Smooth muscle cell (in vitro differentiated cells): ENCODE measurements at regions not wholly inside any gene's neighbourhood (a gene's known extent, or its start where the extent isn't known, plus 50 kb on each side); places are given as distances from the start of the nearest gene placed in this dataset.

Experiments
- DNase-seq: peaks from one replicate; lab custom pipeline; 2025; ENCODE audit not compliant: unreplicated experiment; lab: John Stamatoyannopoulos, UW
- H2AFZ ChIP-seq: fragments of 200-600 bp; sonication (generic); 2 replicates; pipeline ENCODE4 v1.6.0; 2016; ENCODE audit warnings: antibody characterized with exemption, low read depth, mild to moderate bottlenecking
- H3F3A ChIP-seq: fragments of 200-600 bp; sonication (generic); 2 replicates; pipeline ENCODE4 v1.6.0; 2017; ENCODE audit warnings: antibody characterized with exemption, low read depth
- H3K27ac ChIP-seq: fragments of 200-600 bp; sonication (generic); 2 replicates; pipeline ENCODE4 v1.5.1; 2016; ENCODE audit warnings: low read depth, mild to moderate bottlenecking
- H3K27me3 ChIP-seq: fragments of 200-600 bp; sonication (generic); 2 replicates; pipeline ENCODE4 v1.6.1; 2016; ENCODE audit warnings: low read depth, mild to moderate bottlenecking
- H3K36me3 ChIP-seq: fragments of 200-600 bp; sonication (generic); 2 replicates; pipeline ENCODE4 v1.5.1; 2016; ENCODE audit warnings: low read depth
- H3K4me1 ChIP-seq: fragments of 200-600 bp; sonication (generic); 2 replicates; pipeline ENCODE4 v1.5.1; 2016; ENCODE audit warnings: low read depth
- H3K4me2 ChIP-seq: fragments of 200-600 bp; sonication (generic); 2 replicates; pipeline ENCODE4 v1.6.0; 2016; ENCODE audit warnings: mild to moderate bottlenecking
- H3K4me3 ChIP-seq: fragments of 200-600 bp; sonication (generic); 2 replicates; pipeline ENCODE4 v1.5.1; 2016; ENCODE audit warnings: mild to moderate bottlenecking
- H3K79me2 ChIP-seq: fragments of 200-600 bp; sonication (generic); 2 replicates; pipeline ENCODE4 v1.6.0; 2016; ENCODE audit warnings: low read depth, mild to moderate bottlenecking
- H3K9ac ChIP-seq: fragments of 200-600 bp; sonication (generic); 2 replicates; pipeline ENCODE4 v1.6.0; 2016; ENCODE audit warnings: low read depth
- H3K9me3 ChIP-seq: fragments of 200-600 bp; sonication (generic); replicated peaks from 2 replicates; pipeline ENCODE4 v1.5.1; 2016; ENCODE audit warnings: low read depth
- H4K20me1 ChIP-seq: fragments of 200-600 bp; sonication (generic); 2 replicates; pipeline ENCODE4 v1.6.0; 2016; ENCODE audit warnings: low read depth
- CTCF ChIP-seq: fragments of 200-600 bp; sonication (generic); IDR thresholded peaks from 2 replicates; pipeline ENCODE4 v1.5.1; 2017; ENCODE audit warnings: borderline replicate concordance, mild to moderate bottlenecking, antibody characterized with exemption; ENCODE audit not compliant: insufficient read depth, poor library complexity, severe bottlenecking
- WGBS: methylation state at CpG from one replicate; pipeline ENCODE4 v1.1.7; 2016; ENCODE audit warnings: low lambda C conversion rate; 5-methylcytosine and 5-hydroxymethylcytosine counted together

- 93% methylated on average over 3 of the region's 3 CpGs for WGBS
- TF ChIP-seq CTCF = no peak
- H3K27me3 ChIP-seq = no peaks in the 10 kb centered on the region
These were observed 1541.7 kb upstream of the FLRT2 start for GRCh38 chr14:83988275-83988674.

GRCh38 chr14:83991666-83992065 is 1538.3 kb upstream of the FLRT2 start:
- TF ChIP-seq CTCF = no peak
- Histone ChIP-seq H3K9ac (no peak overlapping the region), H2AFZ (no peak overlapping the region), H3K9me3 (no peaks in the 10 kb centered on the region), H3K27ac (no peak overlapping the region), H3K4me3 (no peak overlapping the region), H3K27me3 (no peaks in the 10 kb centered on the region), H3K4me2 (no peak overlapping the region), H3K79me2 (no peaks in the 10 kb centered on the region), H3K4me1 (no peaks in the 10 kb centered on the region), H3K36me3 (no peaks in the 10 kb centered on the region), H3F3A (no peaks in the 10 kb centered on the region), H4K20me1 (no peaks in the 10 kb centered on the region)
- WGBS = 92% methylated on average over 3 of the region's 3 CpGs
- no peak for DNase-seq

More at GRCh38 chr14:83988275-83988674, 1541.7 kb upstream of the FLRT2 start:
- Histone ChIP-seq H3K9ac (no peak overlapping the region), H2AFZ (no peak overlapping the region), H3K4me1 (no peaks in the 10 kb centered on the region), H3K27ac (no peak overlapping the region), H3K4me2 (no peak overlapping the region), H4K20me1 (no peaks in the 10 kb centered on the region), H3K36me3 (no peaks in the 10 kb centered on the region), H3K4me3 (no peak overlapping the region), H3K9me3 (no peaks in the 10 kb centered on the region), H3K79me2 (no peaks in the 10 kb centered on the region), H3F3A (no peaks in the 10 kb centered on the region)
- DNase-seq = no peak

- 95% methylated on average over 3 of the region's 3 CpGs for WGBS
- H3K36me3 ChIP-seq = no peaks in the 10 kb centered on the region
- no peak overlapping the region for H3K4me3 ChIP-seq
- no peak overlapping the region for H3K9ac ChIP-seq
- H3K9me3 ChIP-seq = no peaks in the 10 kb centered on the region
- H3K4me2 ChIP-seq = no peak overlapping the region
- H3K79me2 ChIP-seq = no peaks in the 10 kb centered on the region
- no peaks in the 10 kb centered on the region for H4K20me1 ChIP-seq
- H3K27me3 ChIP-seq = no peaks in the 10 kb centered on the region
- H2AFZ ChIP-seq = no peak overlapping the region
- DNase-seq = no peak
- H3K4me1 ChIP-seq = no peaks in the 10 kb centered on the region
- no peaks in the 10 kb centered on the region for H3F3A ChIP-seq
- no peak overlapping the region for H3K27ac ChIP-seq
- no peak for TF ChIP-seq CTCF
These were observed 1537.1 kb upstream of the FLRT2 start for GRCh38 chr14:83992857-83993256.

GRCh38 chr14:83993545-83993944 is 1536.4 kb upstream of the FLRT2 start:
- Histone ChIP-seq H3F3A (no peaks in the 10 kb centered on the region), H3K9me3 (no peaks in the 10 kb centered on the region), H3K9ac (no peak overlapping the region), H3K4me2 (peak overlapping the region; percentile 32), H3K4me1 (no peaks in the 10 kb centered on the region), H3K4me3 (no peak overlapping the region), H4K20me1 (no peaks in the 10 kb centered on the region), H3K27ac (peak overlapping the region; percentile 69), H3K27me3 (no peaks in the 10 kb centered on the region), H3K36me3 (no peaks in the 10 kb centered on the region), H2AFZ (no peak overlapping the region), H3K79me2 (no peaks in the 10 kb centered on the region)
- no peak for TF ChIP-seq CTCF
- no peak for DNase-seq
- 97% methylated on average over 2 of the region's 2 CpGs for WGBS
